Common myeloid progenitor, CD34-positive (primary cell): ENCODE measurements at regions not wholly inside any gene's neighbourhood (a gene's known extent, or its start where the extent isn't known, plus 50 kb on each side); places are given as distances from the start of the nearest gene placed in this dataset.

Experiments
- CTCF ChIA-PET: fragments of 350-600 bp; sonication (Branson Sonifier 250); formaldehyde crosslinking; loops from one replicate; lab custom pipeline; 2021; ENCODE audit warnings: antibody characterized with exemption; lab: Charles Lee
- POLR2A ChIA-PET: fragments of 350-600 bp; sonication (Branson Sonifier 250); formaldehyde crosslinking; loops from one replicate; lab custom pipeline; 2021; ENCODE audit warnings: antibody characterized with exemption; lab: Charles Lee
- DNase-seq, 3 donors: peaks; one replicate each; pipeline versions ENCODE4 v3.0.0 to v3.0.0-alpha.2; 2013
- H3K27ac ChIP-seq, 2 experiments: 1 replicate in 1 of 2; 2 replicates in 1 of 2; pipeline ENCODE4 v1.7.0; 2013; ENCODE audit warnings: inconsistent platforms in 2 of 2, low read length in 2 of 2, mild to moderate bottlenecking in 2 of 2, low read depth in 1 of 2, moderate library complexity in 1 of 2; ENCODE audit not compliant: severe bottlenecking in 2 of 2, insufficient read depth in 1 of 2, poor library complexity in 1 of 2
- H3K27me3 ChIP-seq, 5 experiments: replicated peaks in 2 of 5; 1 replicate in 3 of 5; 2 replicates in 2 of 5; pipeline versions ENCODE4 v1.6.1 to v1.7.0; 2013; ENCODE audit warnings: low read length in 4 of 5, mild to moderate bottlenecking in 2 of 5, moderate library complexity in 2 of 5, inconsistent platforms in 1 of 5; ENCODE audit not compliant: insufficient read depth in 5 of 5, control insufficient read depth in 4 of 5
- H3K36me3 ChIP-seq, 4 experiments: 1 replicate in 2 of 4; 2 replicates in 2 of 4; pipeline versions ENCODE4 v1.6.1 to v1.7.0; 2013; ENCODE audit warnings: low read length in 3 of 4, control low read depth in 1 of 4, mild to moderate bottlenecking in 1 of 4; ENCODE audit not compliant: control insufficient read depth in 4 of 4, insufficient read depth in 4 of 4
- H3K4me1 ChIP-seq, 4 experiments: 1 replicate in 3 of 4; 2 replicates in 1 of 4; pipeline versions ENCODE4 v1.6.1 to v1.7.1; 2013; ENCODE audit warnings: low read length in 3 of 4, mild to moderate bottlenecking in 3 of 4, control low read depth in 1 of 4, inconsistent platforms in 1 of 4, moderate library complexity in 1 of 4; ENCODE audit not compliant: control insufficient read depth in 4 of 4, insufficient read depth in 4 of 4; ENCODE audit errors: control extremely low read depth in 1 of 4
- H3K4me3 ChIP-seq, 7 experiments: 1 replicate in 4 of 7; 2 replicates in 3 of 7; pipeline versions ENCODE4 v1.5.1 to v1.7.0; 2013; ENCODE audit warnings: mild to moderate bottlenecking in 7 of 7, low read length in 6 of 7, moderate library complexity in 6 of 7, inconsistent platforms in 2 of 7, low read depth in 2 of 7, control low read depth in 1 of 7; ENCODE audit not compliant: insufficient read depth in 4 of 7, control insufficient read depth in 1 of 7; ENCODE audit errors: extremely low read depth in 1 of 7
- H3K9me3 ChIP-seq, 5 experiments: 1 replicate in 4 of 5; 2 replicates in 1 of 5; pipeline versions ENCODE4 v1.6.1 to v1.7.1; 2013; ENCODE audit warnings: low read length in 4 of 5, mild to moderate bottlenecking in 2 of 5, inconsistent platforms in 1 of 5, low read depth in 1 of 5, moderate library complexity in 1 of 5; ENCODE audit not compliant: control insufficient read depth in 4 of 5, insufficient read depth in 2 of 5; ENCODE audit errors: control extremely low read depth in 1 of 5
- WGBS: methylation state at CpG from one replicate; pipeline ENCODE4 v1.1.5; 2013; ENCODE audit not compliant: insufficient coverage; 5-methylcytosine and 5-hydroxymethylcytosine counted together

- POLR2A ChIA-PET = interaction anchor here (0.6 kb wide), 1 partner anchor 9 kb away, joined by 3 read pairs; no protein-coding TSS in a partner anchor
- CTCF ChIA-PET = interaction anchor here (1.2 kb wide), 1 partner anchor 7 kb away, joined by 3 read pairs; no protein-coding TSS in a partner anchor
Observed at GRCh38 chr12:42892702-42893551, 303.4 kb upstream of the PRICKLE1 start.

GRCh38 chr12:42887657-42888056 is 298.1 kb upstream of the PRICKLE1 start:
- Histone ChIP-seq H3K27ac (no peak overlapping the region), H3K36me3 (no peaks in the 10 kb centered on the region), H3K27me3 (no peaks in the 10 kb centered on the region), H3K9me3 (peaks cover 0 to 7% (median 0%) of the 10 kb centered on the region in 5 experiments), H3K4me1 (peaks cover 0 to 7% (median 2%) of the 10 kb centered on the region in 4 experiments), H3K4me3 (no peak overlapping the region)
- CTCF ChIA-PET = no interaction called here
- WGBS = no CpG with 5 or more reads among the region's 1 CpG
- DNase-seq = no peak
- POLR2A ChIA-PET = no interaction called here

More at GRCh38 chr12:42892702-42893551, 303.4 kb upstream of the PRICKLE1 start:
- peaks cover 0 to 7% (median 0%) of the 10 kb centered on the region in 5 experiments for H3K9me3 ChIP-seq
- peak overlapping the region in 1 of 7 experiments; percentile 1 for H3K4me3 ChIP-seq
- DNase-seq = peak; percentile 8 to 73 (median 52)
- no peaks in the 10 kb centered on the region for H3K36me3 ChIP-seq
- WGBS = 88% methylated on average over 1 of the region's 4 CpGs
- H3K27ac ChIP-seq = peak overlapping the region in 1 of 2 experiments; percentile 67
- peaks cover 0 to 19% (median 3%) of the 10 kb centered on the region in 4 experiments for H3K4me1 ChIP-seq
- no peaks in the 10 kb centered on the region for H3K27me3 ChIP-seq

GRCh38 chr12:42886160-42886559 is 296.6 kb upstream of the PRICKLE1 start:
- CTCF ChIA-PET = no interaction called here
- peaks cover 0 to 7% (median 0%) of the 10 kb centered on the region in 5 experiments for H3K9me3 ChIP-seq
- 92% methylated on average over 3 of the region's 3 CpGs for WGBS

GRCh38 chr12:42885677-42886076 is 296.1 kb upstream of the PRICKLE1 start:
- H3K4me1 ChIP-seq = no peaks in the 10 kb centered on the region
- H3K27ac ChIP-seq = no peak overlapping the region
- ChIA-PET CTCF (no interaction called here), POLR2A (no interaction called here)
- no CpG with 5 or more reads among the region's 2 CpGs for WGBS
- DNase-seq = no peak
- no peaks in the 10 kb centered on the region for H3K36me3 ChIP-seq
- no peak overlapping the region for H3K4me3 ChIP-seq
- H3K27me3 ChIP-seq = no peaks in the 10 kb centered on the region
- peaks cover 0 to 7% (median 0%) of the 10 kb centered on the region in 5 experiments for H3K9me3 ChIP-seq

More at GRCh38 chr12:42886160-42886559, 296.6 kb upstream of the PRICKLE1 start:
- Histone ChIP-seq H3K4me3 (no peak overlapping the region), H3K36me3 (no peaks in the 10 kb centered on the region), H3K27me3 (no peaks in the 10 kb centered on the region), H3K4me1 (no peaks in the 10 kb centered on the region), H3K27ac (no peak overlapping the region)
- POLR2A ChIA-PET = no interaction called here
- no peak for DNase-seq

GRCh38 chr12:42884116-42884515 is 294.6 kb upstream of the PRICKLE1 start:
- DNase-seq = no peak
- no CpG with 5 or more reads among the region's 4 CpGs for WGBS
- no peaks in the 10 kb centered on the region for H3K36me3 ChIP-seq
- no peaks in the 10 kb centered on the region for H3K4me1 ChIP-seq
- ChIA-PET POLR2A (no interaction called here), CTCF (no interaction called here)
- no peaks in the 10 kb centered on the region for H3K27me3 ChIP-seq
- H3K4me3 ChIP-seq = no peak overlapping the region
- H3K9me3 ChIP-seq = peaks cover 0 to 9% (median 0%) of the 10 kb centered on the region in 5 experiments
- no peak overlapping the region for H3K27ac ChIP-seq

- POLR2A ChIA-PET = no interaction called here
- Histone ChIP-seq H3K27me3 (no peaks in the 10 kb centered on the region), H3K27ac (no peak overlapping the region), H3K36me3 (no peaks in the 10 kb centered on the region), H3K4me1 (no peaks in the 10 kb centered on the region), H3K4me3 (no peak overlapping the region), H3K9me3 (no peaks in the 10 kb centered on the region)
- CTCF ChIA-PET = no interaction called here
- WGBS = no CpG with 5 or more reads among the region's 5 CpGs
- DNase-seq = no peak
Observed at GRCh38 chr12:42873401-42873800, 283.9 kb upstream of the PRICKLE1 start.

GRCh38 chr12:42871816-42872215 is 282.3 kb upstream of the PRICKLE1 start:
- no peak for DNase-seq
- Histone ChIP-seq H3K4me1 (no peaks in the 10 kb centered on the region), H3K4me3 (no peak overlapping the region), H3K27ac (no peak overlapping the region), H3K9me3 (no peaks in the 10 kb centered on the region), H3K27me3 (no peaks in the 10 kb centered on the region), H3K36me3 (no peaks in the 10 kb centered on the region)
- ChIA-PET CTCF (no interaction called here), POLR2A (no interaction called here)
- WGBS = no CpG with 5 or more reads among the region's 3 CpGs
